AG04450 (cell line): ENCODE measurements at regions not wholly inside any gene's neighbourhood (a gene's known extent, or its start where the extent isn't known, plus 50 kb on each side); places are given as distances from the start of the nearest gene placed in this dataset.

Experiments
- CTCF ChIA-PET: fragments of 300-600, 350-600 bp; formaldehyde crosslinking; extraction: SDS; loops from one replicate; lab custom pipeline; 2022; ENCODE audit warnings: antibody characterized with exemption, inconsistent platforms; lab: Charles Lee
- POLR2A ChIA-PET: fragments of 350-600 bp; formaldehyde crosslinking; extraction: SDS; loops from one replicate; lab custom pipeline; 2021; ENCODE audit warnings: antibody characterized with exemption, inconsistent platforms; lab: Yijun Ruan, JAX
- DNase-seq: peaks from one replicate; pipeline ENCODE4 v3.0.0-alpha.2; 2011; ENCODE audit warnings: low read depth, low spot score
- H3K27ac ChIP-seq: one replicate; pipeline ENCODE4 v1.5.1; 2012; ENCODE audit warnings: low read depth, low read length, control low read depth
- H3K27me3 ChIP-seq: one replicate; pipeline ENCODE4 v1.6.0; 2012; ENCODE audit warnings: low read length; ENCODE audit not compliant: control insufficient read depth, insufficient read depth
- H3K4me3 ChIP-seq: 2 replicates; pipeline ENCODE4 v1.5.1; 2011; ENCODE audit warnings: mild to moderate bottlenecking, low read depth, low read length, control low read depth
- H3K9me3 ChIP-seq: 2 replicates; pipeline ENCODE4 v1.5.1; 2012; ENCODE audit warnings: low read length; ENCODE audit not compliant: control insufficient read depth, insufficient read depth
- CTCF ChIP-seq: IDR thresholded peaks from 2 replicates; pipeline ENCODE4 v1.5.1; 2011; ENCODE audit warnings: low read depth, low read length, control low read depth, inconsistent platforms

DNA sequence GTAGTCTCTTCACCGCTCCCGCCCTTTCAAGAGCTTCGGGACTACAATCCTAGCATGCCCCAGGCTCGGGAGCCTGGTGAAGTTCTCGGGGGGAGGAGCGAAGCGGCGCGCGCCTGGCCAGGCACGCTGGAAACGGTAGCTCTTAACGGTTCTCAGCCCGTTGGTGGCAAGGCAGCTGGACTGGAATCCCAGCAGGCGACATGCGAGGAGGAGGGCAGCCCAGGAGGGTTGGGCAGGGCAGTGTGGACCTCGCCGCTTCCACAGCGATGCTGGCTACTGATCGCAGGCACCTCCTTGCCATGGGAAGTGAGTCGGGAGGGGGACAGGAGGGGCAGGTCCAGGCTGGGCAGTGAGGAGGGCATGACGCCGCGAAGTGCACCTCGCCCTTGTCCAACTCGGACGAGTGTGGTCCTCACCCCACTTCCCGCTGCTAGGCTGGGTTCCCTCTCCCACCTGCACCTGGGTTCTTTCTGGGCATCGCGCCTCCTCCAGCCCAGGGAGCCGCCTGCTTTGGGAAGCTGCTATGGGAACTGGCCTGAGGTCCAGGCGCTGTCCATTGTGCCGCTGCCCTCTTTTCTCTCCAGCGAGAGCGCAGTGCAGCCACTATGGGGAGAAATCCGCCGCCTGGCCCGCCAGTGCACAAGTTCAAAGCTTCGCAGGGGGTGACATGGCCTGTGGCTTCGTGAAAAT, 367.8 kb upstream of the NUPR2 start:
- Histone ChIP-seq H3K9me3 (peaks cover 46% of the 10 kb centered on the region), H3K4me3 (no peak overlapping the region), H3K27me3 (no peaks in the 10 kb centered on the region), H3K27ac (no peak overlapping the region)
- ChIA-PET POLR2A (no interaction called here), CTCF (no interaction called here)
- no peak for DNase-seq
- no peak for TF ChIP-seq CTCF

DNA sequence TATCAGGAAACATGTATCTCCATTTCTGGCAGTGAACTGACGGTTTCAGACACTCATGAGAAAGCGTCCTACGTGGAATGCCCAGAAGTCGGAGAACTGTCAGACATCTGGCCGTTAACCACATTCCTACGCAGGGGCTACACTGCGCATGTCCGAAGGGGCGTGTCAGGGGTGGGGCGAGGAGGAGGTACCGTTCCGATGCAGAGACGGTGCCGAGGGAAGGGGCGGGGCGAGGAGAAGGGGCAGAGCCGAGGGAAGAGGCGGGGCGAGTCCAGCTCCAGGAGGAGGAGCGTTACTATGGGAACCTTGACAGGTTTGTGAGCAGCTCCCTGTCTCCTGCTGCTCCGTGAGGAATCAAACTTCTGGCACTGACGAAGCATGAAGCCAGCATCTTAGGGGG, 366.9 kb upstream of the NUPR2 start:
- Histone ChIP-seq H3K9me3 (peaks cover 48% of the 10 kb centered on the region), H3K27me3 (no peaks in the 10 kb centered on the region), H3K4me3 (no peak overlapping the region), H3K27ac (no peak overlapping the region)
- ChIA-PET POLR2A (no interaction called here), CTCF (no interaction called here)
- no peak for TF ChIP-seq CTCF
- no peak for DNase-seq

GRCh38 chr7:56479748-56480147, 363.5 kb upstream of the NUPR2 start:
- Histone ChIP-seq H3K4me3 (no peak overlapping the region), H3K27me3 (no peaks in the 10 kb centered on the region), H3K9me3 (peaks cover 66% of the 10 kb centered on the region), H3K27ac (no peak overlapping the region)
- no peak for DNase-seq
- CTCF ChIA-PET, result no interaction called here
- no peak for TF ChIP-seq CTCF
- POLR2A ChIA-PET, result no interaction called here

DNA sequence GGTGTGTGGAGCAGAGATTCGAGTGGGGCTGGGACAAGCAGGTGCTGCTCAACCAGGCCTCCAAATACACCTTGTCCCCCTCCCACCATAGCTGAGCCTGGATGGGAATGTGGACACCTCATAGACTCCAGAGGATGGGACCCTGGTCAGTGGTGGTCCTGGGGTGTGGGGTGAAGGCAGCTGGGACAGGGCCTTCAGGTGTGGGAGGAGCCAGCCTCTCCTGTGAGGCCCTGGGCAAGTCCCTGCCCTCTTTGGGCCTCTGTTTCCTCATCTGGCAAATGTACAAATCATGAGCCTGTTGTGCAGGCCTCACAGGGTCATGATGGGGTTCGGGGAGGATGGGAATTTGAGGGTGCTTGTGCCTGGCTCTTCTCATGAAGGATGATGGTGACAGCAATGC, 362.9 kb upstream of the NUPR2 start:
- ChIA-PET CTCF (no interaction called here), POLR2A (no interaction called here)
- H3K9me3 ChIP-seq, result peaks cover 66% of the 10 kb centered on the region
- H3K27ac ChIP-seq, result no peak overlapping the region
- TF ChIP-seq CTCF, result no peak
- H3K27me3 ChIP-seq, result no peaks in the 10 kb centered on the region
- no peak for DNase-seq
- H3K4me3 ChIP-seq, result no peak overlapping the region

DNA sequence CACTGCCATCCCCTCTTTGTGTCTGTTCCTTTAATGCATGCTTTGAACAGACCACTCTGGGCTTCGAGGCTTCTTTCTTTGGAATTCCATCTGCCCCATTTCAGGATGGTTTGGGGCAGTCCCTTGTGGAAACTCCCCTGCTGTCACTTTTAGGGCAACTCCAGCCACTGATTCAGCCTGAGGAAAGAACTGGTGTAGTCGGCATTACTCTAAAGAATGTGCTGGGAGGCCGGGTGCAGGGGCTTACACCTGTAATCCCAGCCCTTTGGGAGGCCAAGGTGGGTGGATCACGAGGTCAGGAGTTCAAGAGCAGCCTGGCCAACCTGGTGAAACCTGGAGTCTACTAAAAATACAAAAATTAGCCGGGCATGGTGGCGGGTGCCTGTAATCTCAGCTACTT, 358.1 kb upstream of the NUPR2 start:
- no peak for DNase-seq
- H3K27ac ChIP-seq, result no peak overlapping the region
- peaks cover 86% of the 10 kb centered on the region for H3K9me3 ChIP-seq
- CTCF ChIA-PET, result no interaction called here
- H3K27me3 ChIP-seq, result no peaks in the 10 kb centered on the region
- H3K4me3 ChIP-seq, result no peak overlapping the region
- POLR2A ChIA-PET, result no interaction called here
- no peak for TF ChIP-seq CTCF
